NCI-H1436 treated with DMSO at 0.1 percent for 48 hours (cell line): ENCODE measurements at regions not wholly inside any gene's neighbourhood (a gene's known extent, or its start where the extent isn't known, plus 50 kb on each side); places are given as distances from the start of the nearest gene placed in this dataset.

Experiments
- DNase-seq: peaks from one replicate; lab custom pipeline; 2025; lab: John Stamatoyannopoulos, UW

DNA sequence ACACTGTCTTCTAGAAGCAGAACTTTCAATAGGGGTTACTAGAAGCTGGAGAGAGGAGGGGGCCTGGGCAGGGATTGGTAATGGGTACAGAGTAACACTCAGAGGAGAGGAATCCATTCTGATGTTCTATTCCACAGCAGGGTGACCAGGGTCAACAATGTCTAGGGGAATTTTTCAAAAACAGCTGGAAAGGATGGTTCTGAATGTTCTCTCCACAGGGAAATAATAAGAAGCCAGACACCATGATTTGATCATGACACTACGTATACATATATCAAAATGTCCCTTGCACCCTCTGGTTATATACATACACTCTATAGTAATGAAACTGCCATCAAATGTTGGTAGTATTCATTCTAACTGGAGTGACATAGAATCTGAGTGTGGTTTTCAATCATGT lies 111.2 kb upstream of the TOP3B start:
- DNase-seq = no peak

DNA sequence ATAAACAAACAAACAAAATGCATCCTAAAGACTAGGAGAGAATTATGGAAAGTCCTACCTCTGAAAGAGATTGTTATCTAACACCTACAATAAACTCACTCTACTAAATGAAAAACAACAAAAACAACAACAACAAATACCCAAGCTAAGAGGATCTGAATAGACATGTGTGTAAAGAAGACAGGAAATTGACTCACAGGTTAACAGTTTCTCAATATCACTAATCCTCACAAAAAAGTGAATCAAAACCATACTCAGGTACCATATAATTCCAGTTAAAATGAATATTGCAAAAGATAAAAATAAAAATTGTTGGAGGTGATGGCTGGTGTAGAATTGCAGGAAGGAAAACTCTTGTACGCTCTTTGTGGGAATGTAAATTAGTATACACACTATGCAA lies 110.4 kb upstream of the TOP3B start:
- no peak for DNase-seq

DNA sequence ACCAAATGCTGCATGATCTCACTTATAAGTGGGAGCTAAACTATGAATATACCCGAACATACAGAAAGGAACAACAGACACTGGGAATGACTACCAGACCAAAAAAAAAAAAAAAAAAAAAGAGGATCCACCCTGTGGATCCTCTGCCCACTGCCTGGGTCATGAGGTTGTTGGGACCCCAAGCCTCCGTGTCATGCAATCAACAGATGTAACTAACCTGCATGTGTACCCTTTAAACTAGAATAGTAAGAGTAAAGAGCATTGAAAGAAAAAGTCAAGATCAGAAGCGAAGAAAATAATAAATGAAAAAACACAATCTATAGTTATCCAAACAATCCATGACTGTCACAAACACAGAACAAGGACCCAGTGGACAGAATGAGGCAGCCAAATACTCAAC lies 109.5 kb upstream of the TOP3B start:
- DNase-seq = no peak

DNA sequence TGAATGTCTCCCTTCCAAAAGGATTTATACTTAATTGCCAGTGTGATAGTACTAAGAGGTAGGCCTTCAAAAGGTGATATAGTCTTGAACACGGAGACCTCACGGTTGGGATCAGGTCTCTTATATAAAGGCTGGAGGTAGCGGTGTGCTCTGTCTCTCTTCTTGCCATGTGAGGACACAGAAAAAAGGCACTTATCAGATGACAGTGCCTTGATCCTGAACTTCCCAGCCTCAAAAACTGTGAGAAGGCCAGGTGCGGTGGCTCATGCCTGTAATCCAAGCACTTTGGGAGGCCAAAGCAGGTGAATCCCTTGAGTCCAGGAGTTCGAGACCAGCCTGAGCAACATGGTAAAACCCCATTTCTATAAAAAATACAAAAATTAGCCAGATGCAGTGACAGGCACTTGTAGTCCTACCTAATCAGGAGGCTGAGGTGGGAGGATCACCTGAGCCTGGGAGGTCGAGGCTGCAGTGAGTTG lies 108.9 kb upstream of the TOP3B start:
- DNase-seq = no peak

DNA sequence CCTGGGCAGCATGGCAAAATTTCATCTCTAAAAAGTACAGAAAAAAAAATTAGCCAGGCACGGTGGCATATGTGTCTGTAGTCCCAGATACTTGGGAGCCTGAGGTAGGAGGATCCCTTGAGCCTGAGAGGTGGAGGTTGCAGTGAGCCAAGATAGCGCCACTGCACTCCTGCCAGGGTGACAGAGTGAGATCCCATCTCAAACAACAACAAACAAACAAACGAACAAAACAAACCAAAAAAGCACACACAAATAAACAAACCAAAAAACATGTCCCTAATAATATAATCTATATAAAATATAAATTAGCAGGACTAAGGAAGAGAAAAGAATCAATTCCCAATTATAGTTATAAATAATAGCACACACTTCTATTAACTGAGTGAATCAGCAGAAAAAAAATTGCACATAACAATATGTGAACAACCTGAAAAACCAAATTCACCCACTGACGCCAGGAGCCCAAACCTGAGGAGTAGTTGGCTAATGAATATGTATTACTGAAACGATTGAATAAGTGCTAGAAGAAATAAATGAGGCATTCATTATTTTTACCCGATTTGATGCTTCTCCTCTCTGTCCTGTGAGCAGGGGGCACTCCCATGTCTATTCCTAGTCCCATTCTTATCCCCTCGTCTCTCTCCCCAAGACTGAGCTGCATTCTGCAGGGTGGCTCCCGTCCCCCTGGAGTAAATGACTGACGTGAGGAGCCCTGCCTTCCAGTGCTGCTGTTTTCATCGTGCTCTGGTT lies 108.2 kb upstream of the TOP3B start:
- DNase-seq = no peak

DNA sequence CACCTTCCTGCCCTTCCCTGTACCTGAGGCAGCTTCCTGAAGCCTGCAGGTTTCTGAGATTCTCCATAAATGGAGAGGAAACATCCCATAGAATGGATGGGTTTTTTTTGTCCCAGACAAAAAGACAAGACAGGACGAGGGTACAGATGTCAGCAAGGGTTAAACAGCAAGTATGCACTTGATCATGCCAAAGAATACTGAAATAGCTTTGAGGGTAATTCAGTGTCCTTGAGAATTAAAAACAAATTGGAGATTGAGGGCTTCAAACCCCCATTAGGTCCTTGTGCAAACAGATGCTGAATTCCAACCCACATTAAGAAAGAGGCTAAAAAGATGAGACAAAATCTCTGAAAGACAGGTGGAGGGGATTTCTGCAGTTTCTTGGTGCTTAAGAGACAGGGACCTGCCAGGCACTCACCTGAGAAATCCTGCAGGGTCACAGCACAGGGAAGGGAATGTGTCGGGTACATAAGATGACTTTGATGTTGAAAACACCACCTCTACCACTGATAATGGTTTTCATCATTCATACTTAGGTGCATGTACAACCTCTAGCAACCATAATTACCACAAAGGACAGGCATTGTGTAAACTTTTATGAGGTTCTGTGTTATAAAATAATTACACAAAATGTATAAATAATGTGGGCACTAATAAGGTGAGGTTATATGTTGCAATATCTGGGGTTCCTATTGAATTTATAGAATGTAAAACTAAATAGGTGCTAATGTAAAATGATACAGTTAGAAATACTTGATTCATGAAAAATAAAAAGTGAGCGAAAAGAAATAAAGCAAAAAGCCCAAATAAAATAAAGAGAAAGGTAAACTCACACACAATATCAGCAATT lies 107.1 kb upstream of the TOP3B start:
- DNase-seq = no peak

DNA sequence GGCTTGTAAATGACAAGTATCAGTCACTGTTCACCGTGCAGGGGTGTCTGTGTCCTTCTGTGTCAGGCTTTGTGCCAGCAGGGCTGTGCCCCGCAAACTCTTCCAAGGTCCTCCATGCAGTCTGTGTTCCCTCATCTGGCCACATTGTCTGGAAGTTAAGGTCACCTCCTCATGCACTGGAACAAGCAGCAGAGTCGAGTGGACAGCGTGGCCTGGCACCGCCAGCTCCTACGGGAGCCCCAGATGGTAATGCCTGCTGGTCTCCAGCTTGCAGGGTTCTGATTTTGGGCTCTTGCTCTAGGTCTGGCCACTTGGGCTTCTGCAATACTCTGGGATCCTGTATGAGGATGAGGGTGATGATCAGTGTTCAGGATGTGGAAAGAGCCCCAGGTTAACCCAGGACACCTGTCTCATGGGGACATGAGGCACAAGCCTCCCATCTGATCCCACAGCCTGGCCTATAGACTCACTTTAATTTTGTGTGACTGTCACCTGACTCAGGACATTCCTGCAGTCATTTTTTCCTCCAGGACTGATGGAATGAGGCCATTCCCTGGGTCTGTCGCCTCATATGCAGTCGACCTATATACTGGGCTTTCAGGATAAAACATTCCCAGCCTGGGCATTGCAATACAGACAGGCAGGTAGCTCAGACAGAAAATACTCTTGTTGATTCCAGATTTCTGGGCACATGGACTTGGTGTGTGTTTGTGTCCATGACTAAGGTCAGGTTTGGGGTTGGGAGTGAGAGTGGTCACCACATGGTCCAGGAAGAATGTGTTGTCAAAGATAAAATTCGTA lies 106.3 kb upstream of the TOP3B start:
- no peak for DNase-seq

DNA sequence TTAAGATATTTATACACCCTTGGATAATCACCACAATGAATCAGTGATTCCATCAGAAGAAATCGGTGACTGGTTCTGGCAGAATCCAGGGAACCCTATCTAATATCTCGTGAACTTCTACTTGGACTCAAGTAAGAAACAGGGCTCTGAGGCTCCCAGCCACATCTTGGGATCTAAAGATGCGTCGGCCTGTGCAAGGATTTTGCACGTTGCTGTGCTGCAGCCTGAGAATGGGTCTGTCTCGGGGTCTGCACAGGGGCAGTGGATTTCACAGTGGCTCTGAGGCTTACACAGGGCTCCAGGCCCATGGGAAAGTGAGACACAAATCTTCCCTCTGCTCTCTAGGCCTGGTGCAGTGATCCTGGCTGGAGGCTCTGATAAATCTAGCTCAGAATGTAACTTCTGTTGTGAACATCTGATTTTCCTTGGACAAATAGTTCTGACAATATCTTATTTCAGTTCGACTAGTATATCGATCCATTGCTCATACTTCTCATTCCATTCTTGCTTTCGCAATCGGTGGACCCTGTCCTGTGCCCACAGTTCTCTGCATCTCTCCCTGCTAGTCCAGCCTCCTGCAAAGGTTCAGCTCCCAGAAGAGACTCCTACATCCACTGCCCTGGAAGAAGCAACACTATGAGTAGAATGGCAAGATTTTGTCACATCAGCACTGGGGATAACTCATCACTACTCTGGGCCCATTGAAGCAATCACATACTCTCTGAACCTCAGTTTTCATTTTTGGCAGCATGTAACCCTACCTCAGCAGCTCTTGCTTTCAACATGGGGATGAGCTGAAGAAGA lies 105.5 kb upstream of the TOP3B start:
- DNase-seq = no peak

DNA sequence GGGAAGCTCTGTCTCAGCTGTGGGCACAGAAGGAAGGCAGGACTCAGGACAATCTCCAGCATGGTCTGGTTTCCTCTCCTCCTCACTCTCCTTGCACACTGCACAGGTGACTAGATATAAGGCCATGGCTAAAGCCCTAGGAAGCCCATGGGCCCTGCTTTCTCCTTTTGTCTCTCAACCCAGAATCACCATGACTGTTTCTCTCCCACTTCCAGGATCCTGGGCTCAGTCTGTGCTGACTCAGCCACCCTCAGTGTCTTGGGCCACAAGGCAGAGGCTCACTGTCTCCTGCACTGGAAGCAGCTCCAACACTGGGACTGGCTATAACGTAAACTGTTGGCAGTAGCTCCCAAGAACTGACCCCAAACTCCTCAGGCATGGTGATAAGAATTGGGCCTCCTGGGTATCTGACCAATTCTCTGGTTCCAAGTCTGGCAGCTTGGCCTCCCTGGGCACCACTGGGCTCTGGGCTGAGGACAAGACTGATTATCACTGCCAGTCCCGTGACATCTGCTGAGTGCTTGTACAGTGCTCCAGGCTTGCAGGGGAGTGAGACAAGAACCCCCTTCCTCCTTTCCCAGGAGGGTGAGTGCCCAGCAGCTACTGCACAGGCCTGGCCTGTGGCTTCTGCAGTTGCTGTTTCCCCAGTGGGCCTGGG lies 104.0 kb upstream of the TOP3B start:
- no peak for DNase-seq

DNA sequence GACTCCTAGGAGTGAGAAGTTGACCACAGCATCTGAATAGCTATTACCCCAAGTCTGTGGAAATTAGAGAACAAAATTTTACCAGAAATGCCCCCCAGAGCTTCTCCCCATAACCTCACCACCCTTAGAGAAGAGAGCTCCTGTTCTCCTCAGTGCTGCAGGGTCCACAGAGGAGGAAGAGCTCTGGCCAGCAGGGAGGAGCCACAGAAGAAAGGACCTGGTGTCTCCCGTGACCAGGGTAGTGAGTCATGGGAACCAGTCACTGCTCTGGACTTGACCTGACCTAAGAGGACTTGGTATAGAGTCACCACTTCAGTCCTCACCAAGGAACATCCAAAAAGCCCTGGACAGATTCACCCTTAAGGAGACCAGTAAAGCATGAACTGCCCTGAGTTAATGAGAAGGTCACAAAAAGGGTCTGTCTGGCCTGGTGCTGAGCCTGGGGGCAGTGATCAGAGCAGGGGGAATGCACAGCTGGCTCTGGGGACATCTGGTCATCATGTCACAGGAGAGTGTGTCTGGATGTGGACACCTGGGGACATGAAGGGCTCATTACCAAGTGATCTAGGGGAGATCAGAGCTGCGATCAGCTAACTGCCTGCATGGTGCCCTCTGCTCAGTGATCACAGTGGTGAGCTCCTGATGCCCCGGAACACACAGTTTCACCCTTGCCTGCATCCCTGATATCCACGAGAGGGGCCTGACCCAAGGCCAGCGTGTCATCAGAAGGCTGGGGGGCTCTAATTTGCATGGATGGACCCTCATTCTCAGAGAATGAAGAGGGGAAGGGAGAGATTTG lies 103.3 kb upstream of the TOP3B start:
- DNase-seq = no peak

DNA sequence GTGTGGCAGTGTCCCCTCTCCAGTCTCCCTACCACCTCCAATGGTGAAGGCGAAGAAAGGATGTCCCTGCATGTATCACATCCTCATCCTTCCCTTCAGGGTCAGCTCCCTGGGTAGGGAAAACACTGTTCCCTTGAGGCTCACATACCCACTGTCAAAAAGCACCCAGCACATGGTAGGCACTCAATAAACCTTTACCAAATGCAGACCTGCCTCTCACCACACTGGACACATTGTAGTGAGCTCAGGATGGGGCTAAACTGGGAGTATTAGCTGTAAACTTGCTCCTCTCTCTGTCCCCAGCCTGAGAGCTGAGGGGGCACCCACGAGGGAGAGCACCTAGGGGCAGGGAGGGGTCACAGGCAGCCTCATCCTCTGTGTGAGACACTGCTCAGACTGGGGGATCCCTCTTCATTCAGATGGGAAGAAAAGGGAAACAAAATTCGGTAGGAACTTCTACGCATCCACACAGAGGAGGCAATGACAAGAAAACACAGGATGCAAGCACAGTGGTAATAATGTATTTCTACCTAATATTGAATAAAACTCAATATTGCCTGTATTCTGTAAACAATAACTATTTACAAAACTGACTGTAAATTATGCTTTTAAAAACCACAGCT lies 101.6 kb upstream of the TOP3B start:
- no peak for DNase-seq

DNA sequence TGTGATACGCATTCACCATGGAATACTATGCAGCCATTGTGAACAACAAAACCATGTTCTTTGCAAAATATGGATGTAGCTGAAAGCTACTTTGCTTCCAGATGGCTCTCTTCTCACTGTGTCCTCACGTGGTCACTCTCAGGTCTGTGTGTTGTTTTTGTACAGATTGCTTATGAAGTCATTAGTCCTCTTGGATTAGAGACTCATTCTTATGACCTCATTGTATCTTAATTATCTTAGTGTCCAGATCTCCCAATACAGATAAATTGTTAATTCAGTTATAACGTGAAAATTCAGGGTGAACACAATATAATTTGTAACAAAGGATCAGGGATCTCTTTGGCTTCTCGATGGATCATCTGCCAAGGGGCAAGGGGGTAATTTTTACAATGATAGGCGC lies 100.4 kb upstream of the TOP3B start:
- no peak for DNase-seq

DNA sequence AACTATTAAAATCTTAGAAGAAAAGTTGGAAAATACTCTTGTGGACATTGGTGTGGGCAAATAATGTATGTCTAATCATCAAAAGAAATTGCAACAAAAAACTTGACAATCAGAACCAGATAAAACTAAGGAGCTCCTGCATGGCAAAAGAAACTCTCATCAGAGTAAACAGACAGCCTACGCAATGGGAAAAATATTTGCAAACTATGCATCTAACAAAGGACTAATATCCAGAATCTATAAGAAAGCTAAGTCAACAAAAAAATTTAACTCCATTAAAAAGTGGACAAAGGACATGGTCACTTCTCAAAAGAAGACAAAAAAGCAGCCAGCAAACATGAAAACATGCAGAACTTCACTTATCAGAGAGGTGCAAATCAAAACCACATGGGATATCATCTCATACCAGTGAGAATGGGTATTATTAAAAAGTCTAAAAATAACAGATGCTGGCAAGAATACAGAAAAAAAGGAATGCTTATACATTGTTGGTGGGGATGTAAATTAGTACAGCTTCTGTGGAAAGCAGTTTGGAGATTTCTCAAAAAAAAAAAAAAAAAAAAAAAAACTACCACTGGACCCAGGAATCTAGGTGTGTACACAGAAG lies 99.7 kb upstream of the TOP3B start:
- DNase-seq = no peak

DNA sequence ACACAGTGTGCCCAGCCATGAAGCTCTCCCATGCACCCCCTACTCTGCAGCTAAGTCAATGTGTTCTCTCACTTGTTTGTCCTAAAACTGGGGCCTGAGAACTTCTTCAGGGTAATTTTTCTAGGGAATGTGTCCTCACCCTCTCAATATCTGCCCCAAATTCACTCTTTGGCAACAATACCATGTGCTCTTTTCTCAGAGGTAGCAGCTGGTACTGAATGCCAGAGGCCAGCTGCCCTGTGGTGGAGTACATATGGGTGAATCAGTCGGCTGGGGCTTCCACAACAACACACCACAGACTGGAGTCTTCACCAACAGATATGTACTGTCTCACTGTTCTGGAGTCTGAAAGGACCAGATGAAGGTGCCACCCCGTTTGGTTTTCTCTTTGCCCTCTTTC lies 97.7 kb upstream of the TOP3B start:
- DNase-seq = no peak

DNA sequence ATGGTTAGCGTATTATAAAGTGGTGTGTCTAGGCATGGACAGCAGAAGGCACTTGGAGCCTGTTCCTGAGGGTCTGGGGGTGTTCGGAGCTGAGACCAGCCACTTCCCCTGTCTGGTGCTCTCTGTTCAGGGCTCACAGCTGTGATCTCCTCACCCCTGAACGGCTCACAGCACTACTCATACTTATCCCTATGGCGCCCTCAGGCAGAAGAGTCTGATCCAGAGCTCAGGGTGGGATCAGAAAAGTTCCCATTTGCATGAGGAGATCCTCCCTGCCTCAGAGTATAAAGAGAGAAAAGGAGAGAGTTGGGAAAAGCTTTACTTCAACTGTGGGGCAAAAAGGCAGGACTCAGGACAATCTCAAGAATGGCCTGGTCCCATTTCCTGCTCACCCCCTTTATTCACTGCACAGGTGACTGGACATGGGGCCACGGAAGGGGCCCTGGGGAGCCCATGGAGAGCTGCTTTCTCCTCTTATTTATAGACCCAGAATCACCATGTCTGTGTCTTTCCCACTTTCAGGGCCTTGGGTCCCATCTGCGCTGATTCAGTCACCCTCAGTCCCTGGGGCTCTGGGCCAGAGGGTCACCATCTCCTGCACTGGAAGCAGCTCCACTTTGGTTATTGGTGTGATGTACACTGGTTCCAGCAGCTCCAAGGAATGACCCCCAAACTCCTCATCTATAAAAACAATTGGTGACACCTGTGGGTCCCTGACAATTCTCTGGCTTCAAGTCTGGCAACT lies 97.0 kb upstream of the TOP3B start:
- no peak for DNase-seq

DNA sequence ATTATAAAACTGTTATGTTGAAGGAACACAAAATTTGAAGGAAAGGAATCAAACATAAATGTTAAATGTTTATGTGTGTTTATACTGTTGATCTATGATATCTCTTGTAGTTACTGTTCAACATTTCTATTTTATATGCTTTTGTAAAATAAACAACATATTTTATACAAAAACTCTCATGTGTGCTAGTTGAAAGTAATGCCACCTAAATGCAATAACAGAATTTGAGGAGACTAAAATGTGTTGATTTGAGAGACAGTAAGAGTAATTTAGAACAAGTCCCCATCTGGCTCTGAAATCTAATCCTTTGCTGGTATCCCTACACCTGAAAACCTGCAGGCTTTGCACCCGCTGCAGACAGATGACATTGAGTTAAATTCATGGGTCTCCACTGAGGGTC lies 95.7 kb upstream of the TOP3B start:
- no peak for DNase-seq

DNA sequence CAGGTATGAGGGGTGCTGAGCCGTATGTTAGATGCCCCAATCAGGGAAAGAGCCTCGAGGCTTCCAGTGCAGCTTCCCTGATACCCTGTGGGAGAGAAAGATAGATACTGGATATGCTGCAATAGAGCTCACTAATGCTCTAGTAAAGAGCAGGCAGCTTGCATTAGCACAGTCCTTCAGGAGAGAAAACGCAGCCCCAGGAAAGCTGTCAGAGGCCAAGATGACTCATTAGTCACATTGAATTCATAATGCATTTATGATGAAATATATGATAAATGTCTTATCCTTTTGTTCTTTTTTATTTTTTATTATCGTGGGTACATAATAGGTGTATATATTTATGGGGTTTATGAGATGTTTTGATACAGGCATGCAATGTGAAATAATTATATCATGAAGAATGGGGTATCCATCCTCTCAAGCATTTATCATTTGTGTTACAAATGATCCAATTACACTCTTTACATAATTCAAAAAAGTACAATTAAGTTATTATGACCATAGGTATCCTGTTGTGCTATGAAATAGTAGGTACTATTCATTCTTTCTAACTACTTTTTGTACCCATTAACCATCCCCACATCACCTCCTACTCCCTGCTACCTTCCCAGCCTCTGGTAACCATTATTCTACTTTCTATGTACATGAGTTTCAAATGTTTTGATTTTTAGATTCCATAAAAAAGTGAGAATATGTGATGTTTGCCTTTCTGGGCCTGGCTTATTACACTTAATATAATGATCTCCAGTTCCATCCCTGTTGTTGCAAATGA lies 94.5 kb upstream of the TOP3B start:
- no peak for DNase-seq

DNA sequence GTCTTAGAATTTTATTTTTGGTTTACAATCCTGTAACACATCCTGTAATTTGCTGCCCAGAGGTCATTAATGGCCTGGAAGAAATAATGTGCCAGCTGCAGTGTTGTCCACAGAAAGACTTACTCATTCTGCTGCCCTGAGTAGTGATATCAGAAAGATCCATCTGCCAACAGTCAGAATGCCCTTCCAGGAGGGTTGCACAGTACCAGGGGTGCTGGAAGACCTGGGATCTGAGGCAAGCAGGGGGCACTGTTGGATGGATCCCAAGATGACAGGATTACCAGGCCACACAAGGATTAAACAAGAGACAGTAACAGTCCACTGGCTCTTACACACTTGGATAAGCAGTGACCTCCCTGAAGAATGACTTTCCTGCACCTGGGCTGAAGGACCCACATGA lies 93.8 kb upstream of the TOP3B start:
- no peak for DNase-seq
